ENCODE measurements at regions not wholly inside any gene's neighbourhood (a gene's known extent, or its start where the extent isn't known, plus 50 kb on each side); places are given as distances from the start of the nearest gene placed in this dataset.
"Not testable (repeated sequence)": the region's sequence is repeated elsewhere in the genome, so short reads cannot be mapped to it uniquely, and the experiment has no call there.

- no peak for DNase-seq
Measured at GRCh38 chr21:16117851-16118590, 388.2 kb downstream of the USP25 start.

- no peak for DNase-seq
Measured at GRCh38 chr21:16124378-16125138, 394.8 kb downstream of the USP25 start.

GRCh38 chr21:16125274-16125673, 395.5 kb downstream of the USP25 start:
- no peak for DNase-seq

GRCh38 chr21:16132453-16132852, 402.7 kb downstream of the USP25 start:
- not testable (repeated sequence) for DNase-seq

GRCh38 chr21:16133248-16133647, 403.5 kb downstream of the USP25 start:
- DNase-seq, result no peak

GRCh38 chr21:16134134-16134533, 404.4 kb downstream of the USP25 start:
- no peak for DNase-seq

- DNase-seq, result no peak
Measured at GRCh38 chr21:16137106-16137505, 407.3 kb downstream of the USP25 start.

GRCh38 chr21:16145052-16145451, 415.3 kb downstream of the USP25 start:
- DNase-seq, result no peak

- DNase-seq, result no peak
Measured at GRCh38 chr21:16145479-16145878, 415.7 kb downstream of the USP25 start.

GRCh38 chr21:16154321-16154720, 424.5 kb downstream of the USP25 start:
- DNase-seq, result no peak

- DNase-seq, result no peak
Measured at GRCh38 chr21:16154951-16155635, 425.3 kb downstream of the USP25 start.

GRCh38 chr21:16156841-16157489, 427.2 kb downstream of the USP25 start:
- DNase-seq, result no peak

GRCh38 chr21:16159213-16159970, 429.6 kb downstream of the USP25 start:
- DNase-seq, result no peak

- no peak for DNase-seq
Measured at GRCh38 chr21:16159971-16160350, 430.2 kb downstream of the USP25 start.

- no peak for DNase-seq
Measured at GRCh38 chr21:16162953-16163352, 433.2 kb downstream of the USP25 start.

- no peak for DNase-seq
Measured at GRCh38 chr21:16169102-16169511, 439.3 kb downstream of the USP25 start.

- no peak for DNase-seq
Measured at GRCh38 chr21:16169779-16170178, 440.0 kb downstream of the USP25 start.

- DNase-seq, result no peak
Measured at GRCh38 chr21:16176570-16176969, 446.8 kb downstream of the USP25 start.

- no peak for DNase-seq
Measured at GRCh38 chr21:16177532-16177931, 447.8 kb downstream of the USP25 start.

GRCh38 chr21:16179773-16180172, 450.0 kb downstream of the USP25 start:
- no peak for DNase-seq

GRCh38 chr21:16180614-16181013, 450.8 kb downstream of the USP25 start:
- no peak for DNase-seq

GRCh38 chr21:16181018-16181417, 451.2 kb downstream of the USP25 start:
- no peak for DNase-seq

Measured in T-helper 9 cell (primary cell).